ENCODE measurements at regions not wholly inside any gene's neighbourhood (a gene's known extent, or its start where the extent isn't known, plus 50 kb on each side); places are given as distances from the start of the nearest gene placed in this dataset.

DNA sequence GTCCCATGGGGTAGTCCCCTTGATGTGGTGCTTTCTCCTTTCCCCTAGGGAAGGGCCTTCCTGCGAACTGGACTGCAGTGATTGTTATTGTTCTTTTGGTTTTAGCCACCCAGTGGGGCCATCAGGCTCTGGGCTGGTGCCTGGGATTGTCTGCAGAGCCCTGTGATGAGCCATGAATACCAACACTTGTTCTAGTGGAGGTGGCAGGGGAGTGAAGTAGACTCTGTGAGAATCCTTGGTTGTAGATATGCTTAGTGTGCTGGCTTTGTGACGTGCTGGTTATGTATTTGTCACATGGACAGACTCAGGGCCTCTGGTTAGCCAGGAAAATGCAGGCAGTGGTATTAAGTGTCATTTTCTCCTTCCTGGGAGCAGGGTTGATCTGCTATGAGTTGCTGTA is 51.8 kb upstream of the NDUFB4 start:
- ATAC-seq (ENCODE audit: insufficient number of reproducible peaks, low FRiP score, low read depth): no peak
- Histone ChIP-seq H3K27ac (no peak overlapping the region), H3K4me3 (no peak overlapping the region), H3K36me3 (no peaks in the 10 kb centered on the region), H3K4me1 (ENCODE audit: control insufficient read depth in 1 of 2, low read depth in 2 of 2) (no peaks in the 10 kb centered on the region), H3K27me3 (replicated peaks; ENCODE audit: insufficient read depth) (no peaks in the 10 kb centered on the region), H3K9me3 (peaks cover 10% of the 10 kb centered on the region)
- no peak for DNase-seq (ENCODE audit: low spot score)
- TF ChIP-seq, protein P1, sequence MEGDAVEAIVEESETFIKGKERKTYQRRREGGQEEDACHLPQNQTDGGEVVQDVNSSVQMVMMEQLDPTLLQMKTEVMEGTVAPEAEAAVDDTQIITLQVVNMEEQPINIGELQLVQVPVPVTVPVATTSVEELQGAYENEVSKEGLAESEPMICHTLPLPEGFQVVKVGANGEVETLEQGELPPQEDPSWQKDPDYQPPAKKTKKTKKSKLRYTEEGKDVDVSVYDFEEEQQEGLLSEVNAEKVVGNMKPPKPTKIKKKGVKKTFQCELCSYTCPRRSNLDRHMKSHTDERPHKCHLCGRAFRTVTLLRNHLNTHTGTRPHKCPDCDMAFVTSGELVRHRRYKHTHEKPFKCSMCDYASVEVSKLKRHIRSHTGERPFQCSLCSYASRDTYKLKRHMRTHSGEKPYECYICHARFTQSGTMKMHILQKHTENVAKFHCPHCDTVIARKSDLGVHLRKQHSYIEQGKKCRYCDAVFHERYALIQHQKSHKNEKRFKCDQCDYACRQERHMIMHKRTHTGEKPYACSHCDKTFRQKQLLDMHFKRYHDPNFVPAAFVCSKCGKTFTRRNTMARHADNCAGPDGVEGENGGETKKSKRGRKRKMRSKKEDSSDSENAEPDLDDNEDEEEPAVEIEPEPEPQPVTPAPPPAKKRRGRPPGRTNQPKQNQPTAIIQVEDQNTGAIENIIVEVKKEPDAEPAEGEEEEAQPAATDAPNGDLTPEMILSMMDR (IDR thresholded peaks at IDR 0.05): no peak

DNA sequence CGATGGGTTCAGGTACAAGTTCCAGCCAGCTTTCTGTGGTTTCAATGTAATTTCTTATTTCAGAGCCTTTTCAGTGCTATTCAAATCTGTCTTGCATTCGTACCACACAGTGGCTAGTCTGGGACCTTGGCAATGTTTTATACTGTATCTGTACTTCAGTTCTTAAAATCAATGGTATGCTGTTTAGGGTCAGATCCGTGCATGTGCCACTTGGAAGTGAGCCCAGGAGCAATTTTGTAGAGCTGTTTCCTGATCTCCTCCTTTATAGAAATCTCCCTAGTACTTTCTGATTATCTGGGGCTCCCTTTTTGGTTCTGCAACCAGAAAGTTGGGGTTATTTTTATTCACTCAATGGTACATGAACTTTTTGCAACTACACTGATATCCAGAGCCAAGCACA is 59.5 kb upstream of the NDUFB4 start:
- no peak overlapping the region for H3K4me3 ChIP-seq
- no peaks in the 10 kb centered on the region for H3K27me3 ChIP-seq (replicated peaks; ENCODE audit: insufficient read depth)
- H3K9me3 ChIP-seq: peaks cover 14% of the 10 kb centered on the region
- no peaks in the 10 kb centered on the region for H3K36me3 ChIP-seq
- H3K27ac ChIP-seq: no peak overlapping the region
- no peak for ATAC-seq (ENCODE audit: insufficient number of reproducible peaks, low FRiP score, low read depth)
- DNase-seq (ENCODE audit: low spot score): no peak
- H3K4me1 ChIP-seq (ENCODE audit: control insufficient read depth in 1 of 2, low read depth in 2 of 2): no peaks in the 10 kb centered on the region
- TF ChIP-seq, protein P1 (IDR thresholded peaks at IDR 0.05): no peak

DNA sequence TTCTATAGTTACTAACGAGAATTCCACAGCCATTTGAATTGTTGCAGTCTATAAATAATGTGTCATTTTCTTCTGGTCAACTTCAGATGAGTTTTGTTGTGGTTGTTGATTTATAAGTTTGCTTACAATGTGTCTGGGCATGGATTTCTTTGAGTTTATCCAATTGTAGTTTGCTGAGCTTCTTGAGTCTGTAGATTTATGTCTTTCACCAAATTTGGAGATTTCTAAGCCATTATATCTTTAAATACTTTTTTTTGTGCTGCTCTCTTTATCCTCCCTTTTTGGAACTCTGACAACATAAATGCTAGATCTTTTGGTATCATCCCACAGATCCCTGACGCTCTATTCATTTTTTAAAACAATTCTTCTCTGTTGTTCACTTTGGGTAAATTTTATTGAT is 63.2 kb upstream of the NDUFB4 start:
- DNase-seq (ENCODE audit: low spot score) (no peak), ATAC-seq (ENCODE audit: insufficient number of reproducible peaks, low FRiP score, low read depth) (no peak)
- H3K36me3 ChIP-seq: no peaks in the 10 kb centered on the region

DNA sequence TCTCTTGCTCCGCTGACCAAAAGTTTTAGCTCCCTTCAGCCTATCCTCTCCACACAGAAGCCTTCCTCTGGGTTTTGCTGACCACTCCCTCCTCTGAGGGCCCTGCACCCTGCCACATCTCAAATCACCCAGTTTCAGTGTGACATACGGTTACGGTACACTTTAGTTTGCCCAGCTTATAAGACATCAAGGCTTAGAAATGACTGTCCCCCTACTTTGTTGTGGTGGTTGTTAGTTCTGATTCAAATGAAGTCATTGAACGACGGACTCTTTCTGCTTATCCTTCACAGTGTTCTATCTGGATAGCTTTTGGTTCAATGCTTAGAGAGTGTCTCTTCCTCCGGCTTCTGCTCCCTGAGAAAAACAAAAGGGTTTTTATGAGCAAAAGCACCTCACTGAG is 68.0 kb upstream of the NDUFB4 start:
- H3K4me3 ChIP-seq: no peak overlapping the region
- no peaks in the 10 kb centered on the region for H3K9me3 ChIP-seq
- TF ChIP-seq, protein P1 (IDR thresholded peaks at IDR 0.05): no peak
- no peak for ATAC-seq (ENCODE audit: insufficient number of reproducible peaks, low FRiP score, low read depth)
- no peaks in the 10 kb centered on the region for H3K4me1 ChIP-seq (ENCODE audit: control insufficient read depth in 1 of 2, low read depth in 2 of 2)
- no peaks in the 10 kb centered on the region for H3K27me3 ChIP-seq (replicated peaks; ENCODE audit: insufficient read depth)
- H3K27ac ChIP-seq: no peak overlapping the region
- DNase-seq (ENCODE audit: low spot score): no peak
- no peaks in the 10 kb centered on the region for H3K36me3 ChIP-seq

More for the DNA sequence above, 63.2 kb upstream of the NDUFB4 start:
- TF ChIP-seq, protein P1 (IDR thresholded peaks at IDR 0.05): no peak
- no peak overlapping the region for H3K4me3 ChIP-seq
- H3K27me3 ChIP-seq (replicated peaks; ENCODE audit: insufficient read depth): no peaks in the 10 kb centered on the region
- H3K9me3 ChIP-seq: peaks cover 4% of the 10 kb centered on the region
- H3K27ac ChIP-seq: no peak overlapping the region
- no peaks in the 10 kb centered on the region for H3K4me1 ChIP-seq (ENCODE audit: control insufficient read depth in 1 of 2, low read depth in 2 of 2)

DNA sequence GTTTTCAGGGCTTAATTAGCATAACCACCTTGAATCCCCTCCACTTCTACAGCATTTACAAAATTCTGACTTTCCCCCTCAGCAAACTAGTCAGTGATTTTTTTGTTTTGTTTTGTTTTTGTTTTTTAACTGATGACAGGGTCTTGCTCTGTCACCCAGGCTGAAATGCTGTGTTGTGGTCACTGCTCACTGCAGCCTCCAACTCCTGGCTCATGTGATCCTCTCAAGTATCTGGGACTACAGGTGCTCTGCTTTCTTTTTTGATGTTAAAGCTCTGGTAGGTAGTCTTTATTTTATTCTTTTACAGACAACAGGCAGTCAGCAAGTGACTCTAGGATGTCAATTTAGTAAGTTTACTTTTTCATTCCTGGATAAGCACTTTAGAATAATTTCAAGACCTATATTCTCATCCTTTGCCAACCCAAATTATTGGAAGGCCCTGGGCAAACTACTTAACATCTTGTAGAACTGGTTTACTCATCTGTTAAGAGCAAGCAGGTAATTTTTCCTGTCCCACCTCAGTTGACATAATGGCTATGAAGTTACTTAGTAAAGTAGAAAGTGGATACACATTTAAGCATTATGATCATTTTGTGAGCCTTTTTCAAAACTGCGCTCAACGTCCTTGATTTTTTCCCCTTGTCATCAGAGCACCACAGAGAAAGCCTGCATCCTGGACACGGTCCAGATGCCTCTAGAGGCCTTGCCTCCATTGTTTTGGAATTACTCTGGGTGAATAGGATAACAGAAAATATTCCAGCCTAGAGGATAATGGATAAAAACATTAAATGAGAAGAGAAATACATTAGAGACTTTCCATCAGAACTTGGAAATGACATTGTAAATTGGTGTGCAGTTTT is 69.9 kb upstream of the NDUFB4 start:
- Histone ChIP-seq H3K27ac (no peak overlapping the region), H3K27me3 (replicated peaks; ENCODE audit: insufficient read depth) (no peaks in the 10 kb centered on the region), H3K4me3 (no peak overlapping the region), H3K4me1 (ENCODE audit: control insufficient read depth in 1 of 2, low read depth in 2 of 2) (no peaks in the 10 kb centered on the region), H3K36me3 (no peaks in the 10 kb centered on the region), H3K9me3 (no peaks in the 10 kb centered on the region)
- TF ChIP-seq, protein P1 (IDR thresholded peaks at IDR 0.05): no peak
- DNase-seq (ENCODE audit: low spot score) (no peak), ATAC-seq (ENCODE audit: insufficient number of reproducible peaks, low FRiP score, low read depth) (no peak)
